HG03342 (cell line): ENCODE measurements at regions not wholly inside any gene's neighbourhood (a gene's known extent, or its start where the extent isn't known, plus 50 kb on each side); places are given as distances from the start of the nearest gene placed in this dataset.
"Not testable (repeated sequence)": the region's sequence is repeated elsewhere in the genome, so short reads cannot be mapped to it uniquely, and the experiment has no call there.

ENCODE experiments used
- ATAC-seq: cut with Tn5 transposase; IDR thresholded peaks from one replicate; pipeline ENCODE4 v1.9.1; 2021; ENCODE audit warnings: mild to moderate bottlenecking, moderate library complexity; ENCODE audit not compliant: unreplicated experiment

GRCh38 chr18:76307293-76307690 is 187.8 kb downstream of the ZNF516 start:
- ATAC-seq: no peak

GRCh38 chr18:76306685-76307292 is 188.3 kb downstream of the ZNF516 start:
- no peak for ATAC-seq

DNA sequence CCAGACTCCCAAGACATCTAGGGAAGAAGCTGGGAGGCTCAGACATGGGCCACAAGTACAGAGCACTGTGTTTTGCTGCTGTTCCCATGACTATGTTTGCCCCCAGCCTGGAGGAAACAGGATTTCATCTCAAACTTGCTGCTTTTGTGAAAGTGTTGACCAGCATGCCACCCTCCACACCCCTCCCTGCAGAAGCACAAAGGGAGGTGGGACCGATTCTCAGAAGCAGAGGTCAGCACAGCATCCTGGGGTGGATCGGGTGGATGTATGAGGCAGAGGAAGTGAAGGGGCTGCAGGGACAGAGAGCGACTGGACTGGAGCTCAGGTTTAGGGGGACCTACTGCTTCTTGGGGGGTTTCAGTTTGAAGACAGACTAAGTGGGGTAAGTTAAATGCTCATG is 209.2 kb downstream of the ZNF516 start:
- ATAC-seq: no peak

DNA sequence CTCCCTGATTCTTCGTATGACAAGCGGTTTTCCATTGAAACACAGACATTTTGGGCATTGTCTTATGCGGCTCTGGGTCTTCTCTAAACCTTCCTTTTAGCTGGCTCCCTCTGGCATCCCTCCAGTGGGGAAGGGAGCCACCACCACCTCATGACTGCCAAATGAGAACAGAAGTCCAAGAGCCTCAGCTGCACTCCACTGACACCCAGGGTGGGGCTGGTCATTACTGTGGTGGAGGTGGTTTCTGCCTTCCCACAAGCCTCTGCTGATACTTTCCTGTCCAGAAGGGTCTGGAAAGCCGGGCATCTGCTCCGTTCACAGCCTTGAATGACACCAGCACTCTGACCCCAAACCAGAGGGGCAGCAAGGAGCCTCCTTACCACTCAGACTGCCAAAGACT is 213.5 kb downstream of the ZNF516 start:
- ATAC-seq: no peak

GRCh38 chr18:76277801-76278200 is 217.2 kb downstream of the ZNF516 start:
- no peak for ATAC-seq

DNA sequence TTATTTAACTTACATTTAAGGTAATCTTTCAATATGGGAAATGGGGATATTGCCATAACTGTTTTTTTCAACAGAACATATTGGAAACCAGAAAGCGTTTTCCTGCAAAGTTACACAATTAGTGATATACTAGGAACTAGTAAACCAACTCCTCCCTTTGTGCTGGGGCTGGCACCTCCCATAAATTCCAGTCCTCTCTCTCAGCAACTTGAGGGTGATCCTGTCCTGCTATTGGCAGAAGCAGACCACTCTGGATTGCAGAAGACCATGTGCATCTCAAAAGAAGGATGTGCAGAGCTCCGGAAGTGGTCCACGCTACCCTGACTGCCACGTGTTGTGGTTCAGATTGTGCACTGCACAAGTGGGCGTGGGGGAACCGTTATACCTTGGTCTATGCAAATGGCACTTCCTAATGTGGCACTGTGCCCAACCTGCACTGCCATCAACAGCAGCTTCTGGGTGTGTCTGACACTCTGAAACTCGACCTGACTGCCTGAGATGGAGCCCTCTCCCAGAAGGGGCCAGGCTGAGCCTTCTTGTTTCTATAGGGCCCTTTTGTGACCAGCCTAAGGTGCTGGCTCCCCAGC is 219.2 kb downstream of the ZNF516 start:
- no peak for ATAC-seq

- no peak for ATAC-seq
Observed at GRCh38 chr18:76274468-76275289, 220.4 kb downstream of the ZNF516 start.

- no peak for ATAC-seq
Observed at GRCh38 chr18:76273956-76274355, 221.1 kb downstream of the ZNF516 start.

GRCh38 chr18:76273036-76273545 is 222.0 kb downstream of the ZNF516 start:
- ATAC-seq: no peak

- not testable (repeated sequence) for ATAC-seq
Observed at GRCh38 chr18:76267423-76267822, 227.6 kb downstream of the ZNF516 start.

- ATAC-seq: no peak
Observed at GRCh38 chr18:76266236-76266991, 228.6 kb downstream of the ZNF516 start.

DNA sequence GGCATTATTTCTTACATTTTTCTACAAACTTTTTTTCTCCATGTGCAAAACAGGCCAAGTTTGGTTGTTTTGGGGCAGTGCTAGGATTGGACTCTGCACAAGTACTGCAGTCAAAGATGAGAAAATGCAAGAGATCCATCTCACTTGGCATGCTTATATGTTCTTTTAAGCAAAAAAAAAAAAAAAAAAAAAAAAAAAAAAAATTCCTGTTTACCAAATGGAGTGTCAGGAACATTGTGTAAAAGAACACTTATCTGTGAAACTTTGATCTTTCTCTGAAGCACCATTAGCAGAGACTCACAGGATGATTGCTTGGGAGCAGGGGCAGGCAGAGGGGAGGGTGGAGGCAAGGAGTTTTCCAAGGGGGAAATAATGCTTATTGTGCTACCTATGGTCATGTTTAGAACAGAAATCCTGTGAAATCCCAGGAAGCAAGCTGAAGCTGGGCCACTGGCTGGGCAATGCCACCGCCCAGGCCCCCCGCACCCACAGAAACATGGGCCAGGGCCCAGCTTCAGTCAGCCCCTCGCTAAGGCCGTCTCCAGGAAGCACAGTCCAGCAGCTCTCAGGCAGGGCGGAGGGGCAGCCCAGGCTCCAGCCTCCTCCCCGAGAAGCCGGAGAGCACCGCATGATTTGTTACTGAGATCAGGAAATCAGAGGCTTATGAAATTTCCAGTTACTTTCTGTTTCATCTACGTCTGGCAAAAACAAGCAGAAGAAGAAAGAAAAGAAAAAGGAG is 229.4 kb downstream of the ZNF516 start:
- no peak for ATAC-seq

GRCh38 chr18:76264876-76265250 is 230.2 kb downstream of the ZNF516 start:
- ATAC-seq: no peak

DNA sequence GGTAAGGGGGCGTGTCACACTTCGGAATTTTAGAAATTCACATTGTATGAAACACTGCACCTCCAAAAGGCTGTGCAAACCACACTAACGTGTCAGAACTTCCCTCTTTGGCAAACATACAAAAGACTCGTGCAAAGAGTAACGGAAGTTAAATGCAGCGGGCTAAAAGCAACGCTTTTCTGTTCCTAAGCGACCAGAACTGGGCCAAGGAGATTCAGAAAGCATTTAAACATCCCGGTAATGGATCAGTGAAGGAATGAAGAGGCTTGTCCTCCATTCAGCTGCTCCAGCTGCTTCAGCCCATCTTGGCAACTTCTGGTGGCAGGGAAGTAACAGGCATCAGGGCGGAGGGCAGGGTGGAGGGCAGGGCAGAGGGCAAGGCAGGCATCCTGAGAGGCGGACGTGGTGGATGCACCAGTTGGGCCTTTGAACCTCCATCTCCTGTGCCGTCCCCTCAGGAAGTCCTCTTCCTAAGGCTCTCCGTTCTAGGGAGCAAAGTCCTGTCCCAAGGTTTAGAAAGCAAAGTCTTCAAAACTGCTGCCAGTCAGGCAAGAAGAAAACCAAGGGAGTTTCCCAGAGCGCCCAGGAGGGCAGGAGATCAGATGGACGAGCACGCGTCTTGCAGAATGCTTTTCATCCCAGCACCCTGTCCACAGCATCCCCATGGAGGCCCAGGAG is 230.7 kb downstream of the ZNF516 start:
- no peak for ATAC-seq

DNA sequence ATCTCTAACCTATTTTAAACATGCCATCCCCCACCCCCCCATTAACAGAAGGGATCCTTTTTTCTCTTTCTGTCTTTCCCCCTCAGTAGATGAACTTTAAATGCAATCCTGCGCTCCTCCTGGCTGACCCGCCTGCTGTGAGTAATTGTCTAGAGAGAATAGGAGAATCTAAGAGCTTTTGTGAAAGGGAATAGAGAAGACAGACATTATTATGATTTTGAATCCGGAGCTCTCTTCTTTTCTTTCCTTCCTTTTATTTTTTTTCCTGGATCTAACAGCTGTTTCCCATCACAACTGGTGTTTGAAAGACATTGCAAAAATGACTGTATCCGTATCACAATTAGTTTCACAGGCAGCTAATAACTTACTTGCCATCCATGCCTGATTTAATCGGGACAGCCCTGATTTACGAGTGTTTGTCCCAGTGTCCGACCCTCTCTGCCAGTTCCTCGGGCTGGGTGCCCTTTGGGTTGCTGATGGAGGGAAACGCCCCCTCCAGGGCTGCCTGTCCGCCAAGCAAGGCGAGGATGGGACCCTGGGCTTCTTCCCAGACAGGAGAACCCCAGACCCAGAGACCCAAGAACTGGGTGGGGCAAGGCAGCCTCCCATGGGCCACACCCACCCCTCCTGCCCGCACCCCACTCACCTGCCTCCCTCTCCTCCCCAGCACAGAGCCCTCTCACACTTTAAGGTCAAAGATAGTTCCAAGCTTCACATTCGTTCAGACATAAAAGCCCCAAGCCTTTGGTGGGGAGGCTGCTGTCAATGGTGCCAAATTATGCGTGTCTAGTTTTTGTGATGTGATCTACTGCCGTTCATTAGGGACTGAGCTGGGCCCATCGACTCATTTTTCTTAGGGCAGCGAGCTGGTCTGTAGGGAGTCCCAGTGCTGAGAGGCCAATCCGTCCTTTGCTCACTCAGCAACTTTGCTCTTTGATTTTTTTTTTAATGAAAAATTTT is 231.7 kb downstream of the ZNF516 start:
- ATAC-seq: no peak

DNA sequence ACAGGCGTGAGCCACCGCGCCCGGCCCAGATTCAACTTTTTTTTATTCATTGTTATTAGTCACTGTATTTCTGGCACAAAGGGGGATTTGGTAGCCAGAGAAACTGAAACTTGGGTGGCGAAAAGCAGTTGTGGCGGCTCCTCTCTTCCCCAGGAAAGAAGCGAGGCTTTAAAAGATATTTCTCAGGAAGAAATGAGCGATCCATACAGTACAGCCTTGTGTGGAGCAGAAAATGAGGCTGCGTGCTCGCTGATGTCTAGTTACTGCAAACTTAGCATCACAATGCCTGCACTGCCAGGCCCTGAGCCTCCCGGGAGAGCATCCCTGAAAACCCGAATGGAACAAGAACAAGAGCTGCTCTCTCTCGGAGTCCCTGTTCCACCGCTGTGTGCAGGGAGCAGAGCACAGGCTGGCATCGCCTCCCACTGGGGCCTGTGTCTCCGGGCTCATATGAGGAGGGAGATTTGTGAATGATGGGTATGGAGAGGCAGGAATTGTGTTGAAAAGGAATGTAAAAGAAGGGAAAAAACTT is 234.0 kb downstream of the ZNF516 start:
- ATAC-seq: no peak

GRCh38 chr18:76259711-76260110 is 235.3 kb downstream of the ZNF516 start:
- no peak for ATAC-seq

DNA sequence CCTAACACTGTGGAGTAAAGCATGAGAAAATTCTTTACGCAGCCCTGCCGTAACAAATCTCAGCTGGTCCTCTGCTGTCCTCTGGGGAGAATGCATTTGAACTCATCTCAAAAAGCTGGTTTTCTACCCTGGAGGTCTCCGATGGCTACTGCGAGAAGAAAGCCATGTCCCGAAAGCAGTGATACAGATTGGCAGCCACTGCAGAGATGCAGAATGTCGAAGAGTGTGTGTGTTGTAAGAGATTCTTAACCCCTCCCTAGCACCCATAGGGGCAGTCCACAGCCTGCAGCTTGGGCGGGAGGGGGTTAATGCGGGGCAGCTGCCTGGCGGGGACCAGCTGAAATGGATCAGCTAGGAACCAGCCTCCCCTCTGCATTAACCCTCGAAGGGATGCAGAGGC is 235.9 kb downstream of the ZNF516 start:
- no peak for ATAC-seq

DNA sequence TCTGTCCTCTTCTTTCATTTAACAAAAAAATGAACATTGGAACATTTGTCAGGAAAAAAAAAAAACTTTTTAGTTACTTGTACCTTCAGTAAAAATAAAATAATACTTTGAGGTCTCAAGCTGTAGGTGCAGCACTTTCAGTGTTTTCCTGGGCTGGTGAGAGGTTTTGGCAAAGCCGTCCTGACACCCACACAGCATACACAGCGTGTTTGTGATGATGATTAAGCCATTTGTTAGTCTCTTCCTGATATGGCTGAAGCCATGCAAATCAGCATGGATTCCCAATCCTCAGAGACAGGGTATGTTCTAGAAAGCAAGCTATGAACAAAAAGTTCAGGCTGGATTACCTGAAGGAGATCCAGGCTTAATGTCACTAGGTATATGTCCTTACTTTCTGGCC is 236.8 kb downstream of the ZNF516 start:
- ATAC-seq: no peak
